Hepatocyte (in vitro differentiated cells): ENCODE measurements at regions not wholly inside any gene's neighbourhood (a gene's known extent, or its start where the extent isn't known, plus 50 kb on each side); places are given as distances from the start of the nearest gene placed in this dataset.

Experiments
- CTCF ChIP-seq: fragments of 200-600 bp; sonication (generic); IDR thresholded peaks from 2 replicates; pipeline ENCODE4 v1.5.1; 2016; ENCODE audit warnings: antibody characterized with exemption, mild to moderate bottlenecking; ENCODE audit not compliant: poor library complexity
- EZH2 ChIP-seq: fragments of 200-600 bp; sonication (generic); IDR thresholded peaks from 2 replicates; pipeline ENCODE4 v1.6.1; 2016; ENCODE audit warnings: antibody characterized with exemption, mild to moderate bottlenecking, borderline replicate concordance

GRCh38 chr7:15813448-15813847 is 127.0 kb upstream of the MEOX2 start:
- TF ChIP-seq CTCF, result no peak
- no peak for TF ChIP-seq EZH2
